ENCODE measurements at regions not wholly inside any gene's neighbourhood (a gene's known extent, or its start where the extent isn't known, plus 50 kb on each side); places are given as distances from the start of the nearest gene placed in this dataset.
"Not testable (repeated sequence)": the region's sequence is repeated elsewhere in the genome, so short reads cannot be mapped to it uniquely, and the experiment has no call there.

DNA sequence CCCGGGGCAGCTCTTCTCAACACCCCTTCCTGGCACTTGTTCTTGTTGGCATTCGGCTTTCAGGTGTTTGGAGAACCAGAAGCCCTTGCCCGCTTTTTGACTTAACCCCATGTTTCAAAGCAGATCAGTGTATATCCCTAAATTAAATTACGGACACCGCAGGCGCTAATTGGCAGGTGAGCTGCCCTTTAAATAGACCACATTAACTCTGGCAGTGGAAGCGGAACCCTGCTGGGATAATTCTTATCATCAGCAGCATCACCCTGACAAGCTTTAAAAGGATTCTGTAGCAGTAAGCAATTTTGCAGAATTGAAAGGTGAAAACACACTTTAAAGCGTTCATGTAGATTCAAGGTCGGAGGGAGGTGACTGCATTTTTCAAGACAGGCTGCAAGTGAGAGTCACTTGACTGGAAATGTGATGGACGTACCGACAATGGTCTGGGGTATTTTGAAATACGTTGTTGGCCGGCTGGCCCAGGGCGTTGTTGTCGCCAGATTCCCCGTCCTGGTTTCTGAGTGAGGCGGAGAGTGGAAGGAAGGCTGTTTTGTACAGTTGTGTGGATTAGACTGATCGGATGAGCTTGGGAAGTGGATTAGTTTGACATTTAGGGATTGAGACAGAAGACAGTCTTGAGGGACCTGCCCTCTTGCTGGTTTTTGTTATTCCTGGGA is 94.2 kb upstream of the CRYM start:
- not testable (repeated sequence) for H3K36me3 Mint-ChIP-seq; H3K9me3 Mint-ChIP-seq; H3K27ac Mint-ChIP-seq; ATAC-seq; H3K4me3 Mint-ChIP-seq; DNase-seq (ENCODE audit: low spot score); H3K27me3 Mint-ChIP-seq; H3K4me1 Mint-ChIP-seq (ENCODE audit: low read depth in 2 of 2)

DNA sequence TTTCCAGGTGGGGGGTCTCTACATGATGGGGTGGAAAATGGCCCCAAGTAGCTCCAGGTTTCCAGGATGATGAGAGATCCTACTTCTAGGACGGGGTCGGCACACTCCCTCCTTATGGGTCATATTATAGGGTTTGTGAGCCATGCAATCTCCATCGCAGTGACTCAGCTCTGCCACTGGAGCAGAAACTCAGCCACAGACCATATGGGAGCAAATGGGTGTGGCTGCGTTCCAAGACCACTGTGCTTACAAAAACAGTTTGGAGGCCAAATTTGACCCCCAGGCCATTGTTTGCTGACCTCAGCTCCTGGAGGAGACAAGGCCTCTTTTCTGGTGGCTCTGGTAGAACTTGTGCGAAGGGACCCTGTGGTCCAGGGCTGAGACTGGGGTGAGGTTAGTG is 92.7 kb upstream of the CRYM start:
- H3K9me3 Mint-ChIP-seq; H3K4me3 Mint-ChIP-seq; H3K27me3 Mint-ChIP-seq; H3K27ac Mint-ChIP-seq; H3K4me1 Mint-ChIP-seq (ENCODE audit: low read depth in 2 of 2); DNase-seq (ENCODE audit: low spot score); H3K36me3 Mint-ChIP-seq; ATAC-seq: not testable (repeated sequence)

DNA sequence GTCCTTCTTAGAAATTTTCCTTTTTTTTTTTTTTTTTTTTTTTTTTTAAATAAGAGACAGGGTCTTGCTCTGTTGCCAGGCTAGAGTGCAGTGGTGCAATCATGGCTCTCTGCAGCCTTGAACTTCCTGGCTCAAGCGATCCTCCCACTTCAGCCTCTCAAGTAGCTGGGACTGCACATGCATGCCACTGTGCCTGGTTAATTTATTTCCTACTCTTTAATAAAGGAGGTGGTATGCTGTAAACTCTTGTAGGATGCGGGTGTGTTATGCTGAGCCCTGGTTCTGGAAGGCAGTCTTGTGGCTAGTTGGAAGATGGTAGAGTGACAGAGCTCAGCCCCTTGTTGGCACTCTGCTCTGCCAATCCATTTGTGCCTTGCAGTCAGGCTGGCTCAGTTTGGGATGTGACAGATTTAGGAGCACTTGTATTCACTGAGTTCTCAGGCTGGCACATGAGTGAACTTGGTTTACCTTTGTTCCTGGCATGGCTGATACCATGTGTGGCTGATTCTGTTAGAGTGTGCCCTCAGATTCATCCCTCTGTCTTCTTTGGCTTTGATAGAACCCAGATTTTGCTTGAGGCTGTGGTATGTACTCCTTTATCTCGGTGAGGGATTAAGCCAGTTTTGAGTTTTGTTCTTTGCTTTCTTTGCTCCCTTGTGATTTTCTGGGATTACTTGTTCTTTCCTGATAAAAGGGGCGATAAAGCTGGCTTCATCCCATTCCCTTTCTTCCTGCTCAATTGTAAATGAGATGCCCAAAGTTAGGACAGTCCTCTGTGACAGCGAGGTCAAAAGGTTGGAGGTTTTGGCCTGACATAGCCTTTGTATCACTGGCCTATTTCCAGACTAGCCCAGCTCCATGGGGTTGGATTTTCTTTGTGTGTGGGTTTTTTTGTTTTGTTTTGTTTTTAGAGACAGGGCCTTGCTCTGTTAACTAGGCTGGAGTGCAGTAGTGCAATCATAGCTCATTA is 91.2 kb upstream of the CRYM start:
- H3K4me1 Mint-ChIP-seq (ENCODE audit: low read depth in 2 of 2); ATAC-seq; H3K4me3 Mint-ChIP-seq; H3K9me3 Mint-ChIP-seq; DNase-seq (ENCODE audit: low spot score); H3K27ac Mint-ChIP-seq; H3K27me3 Mint-ChIP-seq; H3K36me3 Mint-ChIP-seq: not testable (repeated sequence)

DNA sequence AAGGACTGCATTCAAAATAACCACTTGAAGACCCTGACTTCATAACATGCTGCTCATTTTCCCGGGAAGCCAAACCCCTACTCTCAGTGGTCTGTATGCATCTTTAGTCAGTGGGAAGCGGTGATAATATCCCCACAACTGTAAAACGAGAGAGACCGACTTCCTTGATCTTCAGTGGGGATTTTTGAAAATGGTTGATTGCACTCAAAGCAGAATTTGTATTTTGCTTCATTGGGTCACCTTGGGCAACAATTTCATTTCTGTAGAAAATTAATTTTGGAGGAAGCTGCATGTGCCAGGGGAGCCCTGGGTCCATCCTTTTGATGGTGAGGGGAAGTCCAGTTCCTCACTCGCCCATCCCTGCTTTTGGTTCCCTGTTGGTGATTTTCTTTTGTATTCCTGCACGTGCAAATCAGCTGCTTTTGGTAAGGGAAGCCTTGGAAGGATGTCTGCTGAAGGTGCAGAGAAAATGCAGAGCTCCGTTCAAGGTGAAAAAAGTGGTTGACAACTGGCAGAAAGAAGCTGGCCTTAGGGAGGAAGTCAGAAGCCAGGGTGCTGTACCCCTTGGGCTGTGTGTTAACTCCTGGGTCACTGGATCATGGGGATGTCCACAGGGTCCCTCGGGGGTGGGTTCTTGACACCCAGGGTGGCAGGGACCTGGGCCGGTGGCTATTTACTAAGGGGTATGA is 89.8 kb upstream of the CRYM start:
- H3K27ac Mint-ChIP-seq; H3K36me3 Mint-ChIP-seq; DNase-seq (ENCODE audit: low spot score); ATAC-seq; H3K4me3 Mint-ChIP-seq; H3K9me3 Mint-ChIP-seq; H3K4me1 Mint-ChIP-seq (ENCODE audit: low read depth in 2 of 2): not testable (repeated sequence)
- H3K27me3 Mint-ChIP-seq = peaks cover 10 to 11% of the 10 kb centered on the region in 2 donors

GRCh38 chr16:21366998-21367397 is 88.9 kb upstream of the CRYM start:
- peak; percentile 46 to 75 for ATAC-seq
- not testable (repeated sequence) for H3K4me3 Mint-ChIP-seq; H3K4me1 Mint-ChIP-seq (ENCODE audit: low read depth in 2 of 2); H3K27ac Mint-ChIP-seq; H3K9me3 Mint-ChIP-seq; DNase-seq (ENCODE audit: low spot score); H3K36me3 Mint-ChIP-seq
- peaks cover 11 to 12% of the 10 kb centered on the region in 2 donors for H3K27me3 Mint-ChIP-seq

DNA sequence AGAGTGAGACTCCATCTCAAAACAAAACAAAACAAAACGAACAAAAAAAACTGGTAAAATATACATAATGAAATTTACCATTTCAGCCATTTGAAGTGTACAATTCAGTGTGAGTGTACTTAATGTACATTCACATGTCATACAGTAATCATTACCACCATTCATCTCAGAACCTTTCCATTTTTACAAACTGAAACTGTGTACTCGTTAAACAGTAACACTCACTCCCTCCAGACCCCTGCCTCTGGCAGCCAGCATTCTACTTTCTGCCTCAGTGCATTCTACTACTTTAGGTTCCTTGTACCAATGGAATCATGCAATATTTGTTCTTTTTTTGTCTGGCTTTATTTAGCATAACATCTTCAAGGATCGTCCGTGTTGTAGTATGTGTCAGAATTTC is 87.5 kb upstream of the CRYM start:
- DNase-seq (ENCODE audit: low spot score); H3K9me3 Mint-ChIP-seq; H3K4me1 Mint-ChIP-seq (ENCODE audit: low read depth in 2 of 2); H3K27ac Mint-ChIP-seq; H3K4me3 Mint-ChIP-seq; ATAC-seq; H3K36me3 Mint-ChIP-seq: not testable (repeated sequence)
- peaks cover 11 to 12% of the 10 kb centered on the region in 2 donors for H3K27me3 Mint-ChIP-seq

- not testable (repeated sequence) for DNase-seq (ENCODE audit: low spot score); H3K4me1 Mint-ChIP-seq (ENCODE audit: low read depth in 2 of 2); H3K9me3 Mint-ChIP-seq; ATAC-seq; H3K4me3 Mint-ChIP-seq; H3K36me3 Mint-ChIP-seq; H3K27ac Mint-ChIP-seq
- H3K27me3 Mint-ChIP-seq = peaks cover 11 to 12% of the 10 kb centered on the region in 2 donors
Measured at GRCh38 chr16:21363550-21364223, 85.6 kb upstream of the CRYM start.

- DNase-seq (ENCODE audit: low spot score); H3K27ac Mint-ChIP-seq; H3K9me3 Mint-ChIP-seq; H3K4me1 Mint-ChIP-seq (ENCODE audit: low read depth in 2 of 2); H3K4me3 Mint-ChIP-seq; H3K36me3 Mint-ChIP-seq; ATAC-seq: not testable (repeated sequence)
- peaks cover 11 to 14% of the 10 kb centered on the region in 2 donors for H3K27me3 Mint-ChIP-seq
Measured at GRCh38 chr16:21361612-21362227, 83.6 kb upstream of the CRYM start.

DNA sequence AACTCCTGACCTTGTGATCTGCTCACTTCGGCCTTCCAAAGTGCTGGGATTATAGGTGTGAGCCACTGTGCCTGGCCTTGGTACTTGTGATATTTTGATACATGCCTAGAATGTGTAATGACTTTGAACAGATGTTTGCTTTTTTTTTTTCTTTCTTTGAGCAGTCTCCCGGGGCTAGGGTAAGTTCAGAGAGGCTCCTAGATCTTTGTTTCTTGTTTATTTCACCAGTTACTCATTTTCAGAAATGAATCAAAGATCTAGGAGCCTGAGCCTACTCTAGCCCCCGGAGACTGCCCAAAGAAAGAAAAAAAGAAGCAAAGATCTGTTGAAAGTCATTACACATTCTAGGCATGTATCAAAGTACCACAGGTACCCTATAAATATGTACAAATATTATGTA is 83.0 kb upstream of the CRYM start:
- not testable (repeated sequence) for H3K27ac Mint-ChIP-seq; H3K4me1 Mint-ChIP-seq (ENCODE audit: low read depth in 2 of 2); H3K4me3 Mint-ChIP-seq; DNase-seq (ENCODE audit: low spot score); H3K36me3 Mint-ChIP-seq; H3K9me3 Mint-ChIP-seq; ATAC-seq
- H3K27me3 Mint-ChIP-seq = peaks cover 13 to 15% of the 10 kb centered on the region in 2 donors

DNA sequence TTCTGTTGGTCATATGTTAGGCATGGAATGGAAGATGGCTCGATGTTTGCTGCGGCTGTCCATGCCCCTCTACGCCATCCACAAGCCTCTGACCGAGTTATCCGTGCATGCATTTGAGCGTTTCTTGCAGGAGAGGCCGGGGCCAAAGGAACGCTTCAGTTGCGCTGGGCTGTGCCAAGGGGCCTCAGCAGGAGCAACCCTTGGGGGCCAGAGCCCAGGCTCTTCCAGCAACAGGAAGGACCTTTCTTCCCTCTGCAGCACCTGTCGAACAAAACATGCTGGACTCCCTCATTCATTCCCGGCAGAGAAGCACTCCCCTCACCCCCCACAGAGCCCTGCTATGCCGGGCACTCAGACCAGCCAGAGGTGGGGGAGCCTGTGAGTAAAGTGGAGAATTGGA is 81.4 kb upstream of the CRYM start:
- not testable (repeated sequence) for H3K4me3 Mint-ChIP-seq; H3K9me3 Mint-ChIP-seq; DNase-seq (ENCODE audit: low spot score); ATAC-seq; H3K4me1 Mint-ChIP-seq (ENCODE audit: low read depth in 2 of 2); H3K36me3 Mint-ChIP-seq; H3K27ac Mint-ChIP-seq
- peaks cover 17 to 18% of the 10 kb centered on the region in 2 donors for H3K27me3 Mint-ChIP-seq

- H3K4me1 Mint-ChIP-seq (ENCODE audit: low read depth in 2 of 2); DNase-seq (ENCODE audit: low spot score); H3K4me3 Mint-ChIP-seq; H3K36me3 Mint-ChIP-seq; H3K27me3 Mint-ChIP-seq; H3K27ac Mint-ChIP-seq; H3K9me3 Mint-ChIP-seq; ATAC-seq: not testable (repeated sequence)
Measured at GRCh38 chr16:21358261-21358795, 80.2 kb upstream of the CRYM start.

- not testable (repeated sequence) for H3K4me1 Mint-ChIP-seq (ENCODE audit: low read depth in 2 of 2); H3K36me3 Mint-ChIP-seq; H3K4me3 Mint-ChIP-seq; DNase-seq (ENCODE audit: low spot score); H3K9me3 Mint-ChIP-seq; H3K27ac Mint-ChIP-seq; H3K27me3 Mint-ChIP-seq
- peak; percentile 47 to 58 for ATAC-seq
Measured at GRCh38 chr16:21356308-21356707, 78.2 kb upstream of the CRYM start.

DNA sequence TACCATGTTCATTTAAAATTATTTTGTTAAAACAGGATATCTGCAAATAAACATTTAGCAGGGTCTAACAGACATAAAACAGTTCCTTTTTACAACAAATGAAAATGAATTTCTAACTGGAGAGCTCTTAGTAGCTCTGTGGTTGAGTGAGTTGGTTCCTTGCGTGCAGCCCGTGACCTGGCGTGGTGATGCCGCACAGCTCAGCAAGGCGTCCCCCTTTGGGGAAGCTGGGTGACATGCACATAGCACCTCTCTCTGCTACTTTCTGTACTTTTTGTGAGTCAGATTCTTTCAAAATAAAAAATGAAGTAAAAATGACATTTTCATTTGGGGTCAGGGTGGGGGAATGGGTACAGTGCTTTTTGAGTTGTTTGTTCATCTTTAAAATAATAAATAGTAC is 73.3 kb upstream of the CRYM start:
- DNase-seq (ENCODE audit: low spot score); H3K36me3 Mint-ChIP-seq; ATAC-seq; H3K4me1 Mint-ChIP-seq (ENCODE audit: low read depth in 2 of 2); H3K27me3 Mint-ChIP-seq; H3K4me3 Mint-ChIP-seq; H3K27ac Mint-ChIP-seq; H3K9me3 Mint-ChIP-seq: not testable (repeated sequence)

Measured in natural killer cell treated with Interleukin-12 subunit alpha and Interleukin-12 subunit beta and Interleukin-15 and Interleukin-18, amount 100 ng/mL, for 72 hours (primary cell).